SK-N-MC (cell line): ENCODE measurements at regions not wholly inside any gene's neighbourhood (a gene's known extent, or its start where the extent isn't known, plus 50 kb on each side); places are given as distances from the start of the nearest gene placed in this dataset.
A peak's percentile ranks its signal among the peaks of the same experiment; 100 is the strongest.

ENCODE experiments used
- DNase-seq: peaks from one replicate; pipeline ENCODE4 v3.0.0-alpha.2; 2011; ENCODE audit warnings: low read depth, low spot score
- H3K27ac ChIP-seq: fragments of 200-600 bp; sonication (generic); 2 replicates; pipeline ENCODE4 v1.5.1; 2016; ENCODE audit warnings: mixed run types
- H3K36me3 ChIP-seq: fragments of 200-600 bp; sonication (generic); 2 replicates; pipeline ENCODE4 v1.6.1; 2017; ENCODE audit warnings: antibody characterized with exemption, low read length, mixed read lengths; ENCODE audit not compliant: insufficient read depth
- H3K4me3 ChIP-seq: fragments of 200-600 bp; sonication (generic); 2 replicates; pipeline ENCODE4 v1.5.1; 2016
- H3K9ac ChIP-seq: fragments of 200-600 bp; sonication (generic); 2 replicates; pipeline ENCODE4 v1.8.0; 2017; ENCODE audit warnings: mixed run types, mixed read lengths; ENCODE audit not compliant: insufficient read length
- H3K9me3 ChIP-seq: fragments of 200-600 bp; sonication (generic); 2 replicates; pipeline ENCODE4 v1.6.1; 2017; ENCODE audit warnings: low read depth, mild to moderate bottlenecking, antibody characterized with exemption, low read length, moderate library complexity, mixed read lengths
- EZH2 ChIP-seq: fragments of 200-600 bp; sonication (generic); IDR thresholded peaks from one replicate; pipeline ENCODE4 v1.6.1; 2017; ENCODE audit warnings: antibody characterized with exemption
- FOXP2 ChIP-seq: optimal IDR thresholded peaks from 2 replicates; pipeline ENCODE3; 2011; ENCODE audit warnings: mild to moderate bottlenecking, moderate library complexity; ENCODE audit not compliant: insufficient read depth; ENCODE audit errors: extremely low read length, control extremely low read depth
- POLR2AphosphoS5 ChIP-seq: IDR thresholded peaks from 2 replicates; pipeline ENCODE4 v1.6.1; 2012; ENCODE audit warnings: mild to moderate bottlenecking, low read depth, low read length, borderline replicate concordance

GRCh38 chr1:75984781-75985180 is 52.6 kb upstream of the ASB17 start:
- TF ChIP-seq POLR2AphosphoS5 (no peak), FOXP2 (no peak), EZH2 (no peak)
- H3K9ac ChIP-seq = no peak overlapping the region

DNA sequence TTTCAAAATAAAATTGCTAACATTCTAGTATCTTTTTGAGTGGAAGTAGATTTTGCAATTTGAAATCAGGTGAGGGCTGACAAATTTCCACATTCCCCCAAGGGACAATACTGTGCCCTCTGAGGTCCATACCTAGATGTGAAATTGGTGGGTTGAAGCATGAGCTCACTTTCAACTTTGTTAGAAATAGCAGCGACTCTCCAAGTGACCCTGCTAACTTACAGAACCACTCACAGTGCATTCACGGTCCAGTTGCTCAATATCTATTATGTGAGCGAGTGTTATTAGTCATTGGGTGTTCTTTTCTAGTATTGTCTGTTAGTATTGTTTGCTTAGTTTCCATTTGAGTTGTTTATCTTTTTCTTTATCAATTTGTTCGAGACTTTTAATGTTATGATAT is 53.6 kb upstream of the ASB17 start:
- peaks cover 4% of the 10 kb centered on the region; the same call in 1 of the 2 replicates for H3K9me3 ChIP-seq
- H3K4me3 ChIP-seq = no peak overlapping the region
- no peak overlapping the region for H3K9ac ChIP-seq
- no peak for TF ChIP-seq EZH2
- TF ChIP-seq POLR2AphosphoS5 = no peak
- TF ChIP-seq FOXP2 = no peak
- no peak for DNase-seq
- no peak overlapping the region for H3K27ac ChIP-seq
- no peaks in the 10 kb centered on the region for H3K36me3 ChIP-seq

More at GRCh38 chr1:75984781-75985180, 52.6 kb upstream of the ASB17 start:
- DNase-seq = no peak
- Histone ChIP-seq H3K9me3 (peaks cover 4% of the 10 kb centered on the region; the same call in 1 of the 2 replicates), H3K27ac (no peak overlapping the region), H3K36me3 (no peaks in the 10 kb centered on the region), H3K4me3 (no peak overlapping the region)

GRCh38 chr1:75986478-75986877 is 54.3 kb upstream of the ASB17 start:
- no peak for TF ChIP-seq FOXP2
- no peak for TF ChIP-seq EZH2
- TF ChIP-seq POLR2AphosphoS5 = no peak
- DNase-seq = no peak
- H3K27ac ChIP-seq = no peak overlapping the region
- H3K36me3 ChIP-seq = no peaks in the 10 kb centered on the region
- H3K9me3 ChIP-seq = peaks cover 4% of the 10 kb centered on the region; the same call in 1 of the 2 replicates
- H3K4me3 ChIP-seq = no peak overlapping the region
- H3K9ac ChIP-seq = no peak overlapping the region

DNA sequence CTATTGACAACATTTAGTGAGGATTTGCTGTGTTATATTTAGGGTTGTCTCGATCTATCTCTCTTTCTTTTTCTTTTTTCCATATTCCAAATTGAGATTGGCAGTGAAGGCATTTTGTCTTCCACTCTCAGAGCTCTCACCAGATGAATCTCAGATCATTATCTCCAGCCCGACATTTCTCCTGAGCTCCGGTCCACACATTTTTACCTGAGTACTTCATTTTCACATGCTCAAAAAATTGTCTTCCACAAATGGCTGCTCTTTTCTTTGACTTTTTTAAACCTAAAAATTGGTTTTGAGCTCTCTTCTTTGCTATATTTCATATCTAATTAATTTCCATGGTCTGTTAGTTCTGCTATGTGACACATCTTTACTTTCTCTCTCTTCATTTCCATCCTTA is 56.9 kb upstream of the ASB17 start:
- 0 out of 2 replicates have a peak, but pooled peaks cover 1% of the 10 kb centered on the region for H3K9me3 ChIP-seq
- H3K27ac ChIP-seq = no peak overlapping the region
- no peak overlapping the region for H3K9ac ChIP-seq
- TF ChIP-seq FOXP2 (no peak), EZH2 (no peak), POLR2AphosphoS5 (no peak)
- H3K36me3 ChIP-seq = no peaks in the 10 kb centered on the region
- no peak for DNase-seq
- H3K4me3 ChIP-seq = no peak overlapping the region

GRCh38 chr1:75990686-75991085 is 58.5 kb upstream of the ASB17 start:
- DNase-seq = no peak
- no peak overlapping the region for H3K4me3 ChIP-seq
- no peaks in the 10 kb centered on the region for H3K9me3 ChIP-seq
- H3K9ac ChIP-seq = no peak overlapping the region
- no peaks in the 10 kb centered on the region for H3K36me3 ChIP-seq
- H3K27ac ChIP-seq = no peak overlapping the region
- TF ChIP-seq EZH2 (no peak), FOXP2 (no peak), POLR2AphosphoS5 (no peak)

- Histone ChIP-seq H3K36me3 (no peaks in the 10 kb centered on the region), H3K9me3 (no peaks in the 10 kb centered on the region), H3K9ac (no peak overlapping the region), H3K4me3 (no peak overlapping the region), H3K27ac (no peak overlapping the region)
- peak; percentile 56 for DNase-seq
- TF ChIP-seq POLR2AphosphoS5 = 0 out of 2 replicates have a peak, but pooled peaks have one; percentile 40
- TF ChIP-seq FOXP2 = no peak
These were observed 59.4 kb upstream of the ASB17 start for GRCh38 chr1:75991497-75992114.

GRCh38 chr1:75992312-75992711 is 60.1 kb upstream of the ASB17 start:
- Histone ChIP-seq H3K4me3 (no peak overlapping the region), H3K36me3 (no peaks in the 10 kb centered on the region), H3K9ac (no peak overlapping the region), H3K9me3 (no peaks in the 10 kb centered on the region), H3K27ac (no peak overlapping the region)
- TF ChIP-seq POLR2AphosphoS5 (no peak), EZH2 (no peak), FOXP2 (no peak)
- no peak for DNase-seq

- no peak for TF ChIP-seq EZH2
- no peak for TF ChIP-seq POLR2AphosphoS5
- no peak for TF ChIP-seq FOXP2
- no peak overlapping the region for H3K4me3 ChIP-seq
- no peaks in the 10 kb centered on the region for H3K36me3 ChIP-seq
- no peaks in the 10 kb centered on the region for H3K9me3 ChIP-seq
- H3K27ac ChIP-seq = no peak overlapping the region
- H3K9ac ChIP-seq = no peak overlapping the region
- no peak for DNase-seq
These were observed 61.5 kb upstream of the ASB17 start for GRCh38 chr1:75993661-75994060.

DNA sequence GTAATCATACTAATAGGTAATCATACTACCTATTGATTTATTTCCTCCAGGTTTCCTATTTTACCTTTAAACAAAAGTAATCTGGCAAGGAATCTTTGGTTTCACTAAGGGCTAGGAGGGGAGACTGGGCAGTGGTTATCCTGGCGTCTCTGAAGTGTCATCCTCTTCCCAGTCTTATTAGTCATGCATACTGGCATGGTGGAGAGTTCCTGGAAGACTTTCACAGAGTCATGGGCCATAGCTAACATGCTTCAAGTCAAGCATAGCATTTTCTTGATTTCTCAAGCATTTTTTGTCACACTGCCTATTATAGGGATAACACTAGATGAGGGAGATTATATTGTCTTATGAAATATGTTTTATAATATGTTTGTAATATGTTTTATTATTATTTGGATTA is 64.0 kb upstream of the ASB17 start:
- no peaks in the 10 kb centered on the region for H3K9me3 ChIP-seq
- no peak for TF ChIP-seq POLR2AphosphoS5
- no peak for TF ChIP-seq EZH2
- TF ChIP-seq FOXP2 = no peak
- no peak for DNase-seq
- H3K27ac ChIP-seq = no peak overlapping the region
- no peak overlapping the region for H3K4me3 ChIP-seq
- no peak overlapping the region for H3K9ac ChIP-seq
- H3K36me3 ChIP-seq = no peaks in the 10 kb centered on the region
